K562 (cell line): ENCODE measurements at regions not wholly inside any gene's neighbourhood (a gene's known extent, or its start where the extent isn't known, plus 50 kb on each side); places are given as distances from the start of the nearest gene placed in this dataset.

Source experiments
- TOE1 ChIP-seq, 2 experiments: fragments of 450-650 bp in 1 of 2; sonication (generic) in 1 of 2; formaldehyde crosslinking in 1 of 2; IDR thresholded peaks; 2 replicates each; pipeline versions ENCODE4 v1.7.1 to v1.8.0; 2016 to 2022; ENCODE audit warnings: borderline replicate concordance in 2 of 2, mild to moderate bottlenecking in 2 of 2, antibody characterized with exemption in 1 of 2, inconsistent platforms in 1 of 2, low read depth in 1 of 2, missing genetic modification reagents in 1 of 2, moderate library complexity in 1 of 2
- ZNF133 ChIP-seq: fragments of 250-450 bp; sonication (Bioruptor Pico); IDR thresholded peaks from 2 replicates; pipeline ENCODE4 v1.4.0; 2020; ENCODE audit warnings: mild to moderate bottlenecking
- ZNF239 ChIP-seq: fragments of 250-450 bp; sonication (Bioruptor Pico); IDR thresholded peaks from 2 replicates; pipeline ENCODE4 v1.4.0; 2020; ENCODE audit warnings: mild to moderate bottlenecking
- ZNF431 ChIP-seq: sonication (generic); formaldehyde crosslinking; IDR thresholded peaks from 2 replicates; pipeline ENCODE4 v1.8.0; 2022; ENCODE audit warnings: mild to moderate bottlenecking, missing genetic modification reagents
- TF ChIP-seq, protein P1 (sequence below), 2 experiments: fragments of 450-650 bp in 1 of 2; sonication (generic) in 1 of 2; formaldehyde crosslinking in 1 of 2; IDR thresholded peaks in 1 of 2; conservative IDR thresholded peaks in 1 of 2; 2 replicates each; pipeline versions ENCODE4 v1.6.1 to v1.8.1; 2016 to 2023; ENCODE audit warnings: mild to moderate bottlenecking in 2 of 2, moderate library complexity in 2 of 2, inconsistent platforms in 1 of 2, missing genetic modification reagents in 1 of 2

DNA sequence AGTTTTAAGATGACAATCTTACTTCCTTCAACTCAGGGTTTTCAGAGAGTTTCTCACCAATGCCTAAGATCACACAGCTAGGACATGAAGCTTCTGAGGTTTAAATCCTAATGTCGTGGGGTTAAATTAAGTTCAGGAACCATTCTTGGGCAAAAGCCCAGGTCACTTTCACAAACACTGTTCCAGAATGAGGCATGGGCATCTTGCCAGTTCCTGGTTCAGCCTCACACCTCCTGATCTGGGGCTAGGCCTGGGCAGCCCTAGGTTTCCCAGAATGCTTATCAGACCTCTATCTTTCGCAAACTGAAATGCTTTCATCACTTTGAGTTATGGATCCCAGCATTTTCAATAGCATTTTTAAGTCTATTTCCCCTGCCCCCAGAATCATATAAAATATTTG lies 224.8 kb upstream of the EDA2R start:
- TF ChIP-seq, protein P1, sequence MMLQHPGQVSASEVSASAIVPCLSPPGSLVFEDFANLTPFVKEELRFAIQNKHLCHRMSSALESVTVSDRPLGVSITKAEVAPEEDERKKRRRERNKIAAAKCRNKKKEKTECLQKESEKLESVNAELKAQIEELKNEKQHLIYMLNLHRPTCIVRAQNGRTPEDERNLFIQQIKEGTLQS (IDR thresholded peaks at IDR 0.05): no peak
- TF ChIP-seq, protein P1 (CRISPR knock-in tag; conservative IDR thresholded peaks at IDR 0.05): no peak
- TF ChIP-seq ZNF133 (no peak), TOE1 (IDR thresholded peaks at IDR 0.05; ENCODE audit: borderline replicate concordance) (no peak), TOE1 (CRISPR knock-in tag; IDR thresholded peaks at IDR 0.05; ENCODE audit: borderline replicate concordance, low read depth) (no peak), ZNF239 (no peak), ZNF431 (no peak)
